H1 (cell line): ENCODE measurements at regions not wholly inside any gene's neighbourhood (a gene's known extent, or its start where the extent isn't known, plus 50 kb on each side); places are given as distances from the start of the nearest gene placed in this dataset.
A peak's percentile ranks its signal among the peaks of the same experiment; 100 is the strongest.

Experiments
- CTCF ChIA-PET: fragments of 300-600 bp; sonication (Branson Sonifier 250); formaldehyde crosslinking; loops from one replicate; lab custom pipeline; 2021; ENCODE audit not compliant: partially characterized antibody; lab: Charles Lee
- POLR2A ChIA-PET: fragments of 300-600 bp; sonication (Branson Sonifier 250); formaldehyde crosslinking; loops from one replicate; lab custom pipeline; 2021; ENCODE audit warnings: inconsistent platforms; ENCODE audit not compliant: partially characterized antibody; lab: Charles Lee
- DNase-seq, 2 experiments: peaks; one replicate each; pipeline versions ENCODE4 v3.0.0 to v3.0.0-alpha.2; 2010 to 2022; ENCODE audit warnings: low spot score in 2 of 2, low read depth in 1 of 2, mixed read lengths in 1 of 2
- FAIRE-seq: peaks from 2 replicates; lab custom pipeline; 2011; peaks lifted over from hg19 to GRCh38; lab: Jason Lieb, UNC
- H2AFZ ChIP-seq: 2 replicates; pipeline ENCODE4 v1.8.1; 2012; ENCODE audit warnings: low read length, inconsistent platforms
- H2AK5ac ChIP-seq: 2 replicates; pipeline ENCODE4 v1.6.1; 2013; ENCODE audit warnings: low read depth, low read length
- H2BK120ac ChIP-seq: replicated peaks from 2 replicates; pipeline ENCODE3; 2013; ENCODE audit warnings: low read depth, low read length, inconsistent platforms
- H2BK12ac ChIP-seq: 2 replicates; pipeline ENCODE4 v1.6.1; 2013; ENCODE audit warnings: low read depth, low read length
- H2BK15ac ChIP-seq: 2 replicates; pipeline ENCODE4 v1.6.1; 2013; ENCODE audit warnings: low read length
- H2BK20ac ChIP-seq: 2 replicates; pipeline ENCODE4 v1.6.1; 2013; ENCODE audit warnings: low read length
- H2BK5ac ChIP-seq: 2 replicates; pipeline ENCODE4 v1.6.1; 2013; ENCODE audit warnings: low read depth, low read length
- H3K14ac ChIP-seq: 2 replicates; pipeline ENCODE4 v1.6.1; 2013; ENCODE audit warnings: inconsistent platforms; ENCODE audit not compliant: insufficient read length
- H3K18ac ChIP-seq: 2 replicates; pipeline ENCODE4 v1.6.1; 2013; ENCODE audit warnings: low read length; ENCODE audit errors: extremely low read depth
- H3K23ac ChIP-seq: 2 replicates; pipeline ENCODE4 v1.6.1; 2013; ENCODE audit warnings: inconsistent platforms; ENCODE audit not compliant: insufficient read length
- H3K23me2 ChIP-seq: 2 replicates; pipeline ENCODE4 v1.6.1; 2013; ENCODE audit warnings: low read depth, low read length
- H3K27ac ChIP-seq: 2 replicates; pipeline ENCODE4 v1.6.1; 2011; ENCODE audit warnings: low read depth, low read length, inconsistent platforms
- H3K27me3 ChIP-seq, 4 experiments: replicated peaks in 1 of 4; 1 replicate in 1 of 4; 2 replicates in 3 of 4; pipeline versions ENCODE4 v1.6.1 to v1.8.1; 2011 to 2013; ENCODE audit warnings: low read length in 3 of 4, mild to moderate bottlenecking in 3 of 4, inconsistent platforms in 2 of 4, mixed read lengths in 2 of 4, moderate library complexity in 1 of 4; ENCODE audit not compliant: control insufficient read depth in 3 of 4, insufficient read depth in 3 of 4; ENCODE audit errors: extremely low read depth in 1 of 4
- H3K36me3 ChIP-seq, 4 experiments: 2 replicates each; pipeline versions ENCODE4 v1.6.1 to v1.8.1; 2011 to 2013; ENCODE audit warnings: mild to moderate bottlenecking in 4 of 4, low read length in 3 of 4, moderate library complexity in 2 of 4, control low read depth in 1 of 4, inconsistent platforms in 1 of 4; ENCODE audit not compliant: insufficient read depth in 4 of 4, control insufficient read depth in 2 of 4
- H3K4ac ChIP-seq: replicated peaks from 2 replicates; pipeline ENCODE3; 2013; ENCODE audit warnings: low read length, low read depth, mixed read lengths, inconsistent platforms; ENCODE audit not compliant: insufficient read length
- H3K4me1 ChIP-seq, 4 experiments: replicated peaks in 1 of 4; 1 replicate in 1 of 4; 2 replicates in 3 of 4; pipeline versions ENCODE4 v1.6.1 to v1.8.1; 2011 to 2013; ENCODE audit warnings: low read length in 3 of 4, inconsistent platforms in 2 of 4, mixed read lengths in 1 of 4; ENCODE audit not compliant: insufficient read depth in 4 of 4, control insufficient read depth in 3 of 4
- H3K4me2 ChIP-seq, 2 experiments: 2 replicates each; pipeline versions ENCODE4 v1.6.1 to v1.8.1; 2011 to 2013; ENCODE audit warnings: low read depth in 2 of 2, low read length in 2 of 2, control low read depth in 1 of 2, inconsistent platforms in 1 of 2, mild to moderate bottlenecking in 1 of 2; ENCODE audit not compliant: insufficient read depth in 1 of 2
- H3K4me3 ChIP-seq, 4 experiments: fragments of 200-600, 300-600 bp in 1 of 4; sonication (generic), shearing (Covaris generic), sonication (Bioruptor Twin) in 1 of 4; 2 replicates each; pipeline versions ENCODE4 v1.5.1 to v1.8.1; 2011 to 2016; ENCODE audit warnings: low read length in 4 of 4, low read depth in 3 of 4, control low read depth in 2 of 4, inconsistent platforms in 2 of 4, mild to moderate bottlenecking in 2 of 4, mixed read lengths in 1 of 4, moderate library complexity in 1 of 4; ENCODE audit not compliant: insufficient read depth in 2 of 4; ENCODE audit errors: extremely low read depth in 1 of 4
- H3K56ac ChIP-seq: replicated peaks from 2 replicates; pipeline ENCODE3; 2013; ENCODE audit warnings: low read depth, mild to moderate bottlenecking, mixed read lengths, low read length, inconsistent platforms; ENCODE audit not compliant: insufficient read length
- H3K79me1 ChIP-seq: 2 replicates; pipeline ENCODE4 v1.6.1; 2013; ENCODE audit warnings: low read depth, low read length, control low read depth
- H3K79me2 ChIP-seq, 2 experiments: 2 replicates each; pipeline versions ENCODE4 v1.6.1 to v1.8.1; 2012 to 2013; ENCODE audit warnings: low read length in 2 of 2, mild to moderate bottlenecking in 2 of 2, inconsistent platforms in 1 of 2; ENCODE audit not compliant: insufficient read depth in 2 of 2, control insufficient read depth in 1 of 2
- H3K9ac ChIP-seq, 4 experiments: replicated peaks in 1 of 4; 1 replicate in 1 of 4; 2 replicates in 3 of 4; pipeline versions ENCODE4 v1.6.1 to v1.8.1; 2011 to 2013; ENCODE audit warnings: low read depth in 3 of 4, low read length in 3 of 4, control low read depth in 2 of 4, mild to moderate bottlenecking in 2 of 4, moderate library complexity in 2 of 4, inconsistent platforms in 1 of 4; ENCODE audit errors: extremely low read depth in 1 of 4
- H3K9me3 ChIP-seq, 2 experiments: 2 replicates each; pipeline versions ENCODE4 v1.6.1 to v1.8.1; 2012 to 2013; ENCODE audit warnings: mild to moderate bottlenecking in 2 of 2, moderate library complexity in 2 of 2, control low read depth in 1 of 2, inconsistent platforms in 1 of 2, low read depth in 1 of 2, low read length in 1 of 2, mixed read lengths in 1 of 2; ENCODE audit not compliant: insufficient read depth in 2 of 2
- H4K20me1 ChIP-seq, 2 experiments: replicated peaks in 1 of 2; 2 replicates each; pipeline versions ENCODE3 to v1.8.1; 2011 to 2013; ENCODE audit warnings: inconsistent platforms in 2 of 2, low read length in 2 of 2, mild to moderate bottlenecking in 1 of 2; ENCODE audit not compliant: insufficient read depth in 2 of 2, control insufficient read depth in 1 of 2
- H4K5ac ChIP-seq: 2 replicates; pipeline ENCODE4 v1.6.1; 2013; ENCODE audit warnings: low read length, low read depth, mixed read lengths, inconsistent platforms; ENCODE audit not compliant: insufficient read length
- H4K8ac ChIP-seq: 2 replicates; pipeline ENCODE4 v1.8.0; 2013; ENCODE audit warnings: mild to moderate bottlenecking, moderate library complexity, low read length, inconsistent platforms; ENCODE audit not compliant: insufficient read depth; ENCODE audit errors: extremely low read depth
- H4K91ac ChIP-seq: replicated peaks from 2 replicates; pipeline ENCODE3; 2013; ENCODE audit warnings: low read length, mixed read lengths, inconsistent platforms; ENCODE audit not compliant: insufficient read length
- ASH2L ChIP-seq: fragments of 200-600, 300-600 bp; sonication (generic); IDR thresholded peaks from one replicate; pipeline ENCODE4 v1.7.1; 2017; ENCODE audit warnings: low read length
- CTBP2 ChIP-seq: IDR thresholded peaks from 2 replicates; pipeline ENCODE4 v1.7.0; 2011; ENCODE audit warnings: borderline replicate concordance, mild to moderate bottlenecking, moderate library complexity, mixed read lengths, low read length; ENCODE audit not compliant: insufficient read depth, insufficient read length
- CTCF ChIP-seq, 3 experiments: IDR thresholded peaks; 1 replicate in 2 of 3; 2 replicates in 1 of 3; pipeline versions ENCODE4 v1.5.1 to v1.6.1; 2011; ENCODE audit warnings: low read length in 3 of 3, mild to moderate bottlenecking in 3 of 3, inconsistent platforms in 2 of 3, low read depth in 1 of 3, moderate library complexity in 1 of 3; ENCODE audit not compliant: insufficient read depth in 1 of 3; ENCODE audit errors: control extremely low read depth in 1 of 3
- KDM4A ChIP-seq: IDR thresholded peaks from one replicate; pipeline ENCODE4 v1.7.1; 2012; ENCODE audit warnings: low read depth, mild to moderate bottlenecking, moderate library complexity, low read length, inconsistent platforms; ENCODE audit not compliant: severe bottlenecking
- NANOG ChIP-seq: IDR thresholded peaks from 2 replicates; pipeline ENCODE4 v1.6.1; 2011; ENCODE audit warnings: low read length, low read depth, mild to moderate bottlenecking, inconsistent platforms; ENCODE audit not compliant: insufficient read depth, poor library complexity, severe bottlenecking
- SAP30 ChIP-seq: fragments of 300-600 bp; sonication (generic); IDR thresholded peaks from 2 replicates; pipeline ENCODE4 v1.7.1; 2012; ENCODE audit warnings: low read length, moderate library complexity, mild to moderate bottlenecking, inconsistent platforms; ENCODE audit not compliant: insufficient read depth, insufficient replicate concordance
- SP1 ChIP-seq: IDR thresholded peaks from 2 replicates; pipeline ENCODE4 v1.6.1; 2011; ENCODE audit warnings: low read depth, low read length
- SUZ12 ChIP-seq: fragments of 200-600 bp; sonication (generic); IDR thresholded peaks from 2 replicates; pipeline ENCODE4 v1.6.1; 2012; ENCODE audit warnings: mild to moderate bottlenecking, inconsistent platforms, low read length, moderate library complexity, mixed read lengths
- TAF1 ChIP-seq: IDR thresholded peaks from 2 replicates; pipeline ENCODE4 v1.6.1; 2011; ENCODE audit warnings: mild to moderate bottlenecking, low read depth, low read length
- WGBS, 2 experiments: shearing (Covaris generic) in 1 of 2; methylation state at CpG; one replicate each; pipeline versions ENCODE4 v1.1.6 to v1.1.7; 2013 to 2015; ENCODE audit warnings: low lambda C conversion rate in 2 of 2, mixed read lengths in 2 of 2, inconsistent platforms in 1 of 2, low coverage in 1 of 2, missing lambda C conversion rate in 1 of 2; ENCODE audit not compliant: insufficient replicate concordance in 2 of 2, insufficient coverage in 1 of 2, insufficient read length in 1 of 2; ENCODE audit errors: extremely low coverage in 1 of 2, missing lambda C conversion rate in 1 of 2; 5-methylcytosine and 5-hydroxymethylcytosine counted together

- Histone ChIP-seq H2AK5ac (no peak overlapping the region), H3K56ac (peak overlapping the region; percentile 63), H3K23ac (no peak overlapping the region), H3K14ac (no peak overlapping the region), H3K79me1 (no peaks in the 10 kb centered on the region), H3K36me3 (no peaks in the 10 kb centered on the region), H2BK20ac (peak overlapping the region; percentile 8; the same call in 1 of the 2 replicates), H4K8ac (no peak overlapping the region), H3K79me2 (no peaks in the 10 kb centered on the region), H2AFZ (no peak overlapping the region), H4K91ac (no peak overlapping the region), H4K20me1 (no peaks in the 10 kb centered on the region), H3K4me2 (no peak overlapping the region), H3K4ac (no peak overlapping the region), H2BK12ac (no peak overlapping the region; the same call in 1 of the 2 replicates), H4K5ac (no peak overlapping the region), H3K4me3 (no peak overlapping the region), H3K9ac (no peak overlapping the region), H2BK15ac (no peak overlapping the region), H3K18ac (0 out of 2 replicates have a peak overlapping the region, but pooled peaks have one; percentile 28), H3K9me3 (0 out of 4 replicates have a peak, but pooled peaks cover 0 to 4% of the 10 kb centered on the region in 2 experiments), H3K27me3 (no peaks in the 10 kb centered on the region), H3K23me2 (no peaks in the 10 kb centered on the region), H2BK120ac (no peak overlapping the region), H3K4me1 (peaks cover 0 to 8% (median 2%) of the 10 kb centered on the region in 4 experiments; a peak in 2 of 7 replicates), H2BK5ac (peak overlapping the region; percentile 50; the same call in 1 of the 2 replicates), H3K27ac (no peak overlapping the region)
- DNase-seq (no peak), FAIRE-seq (no peak)
- WGBS, 2 experiments: 81% methylated on average over 3 of the region's 3 CpGs; no CpG with 5 or more reads in 1 of the 2 experiments
- ChIA-PET POLR2A (interaction anchor here (1.1 kb wide), 1 partner anchor 25 kb away, joined by 3 read pairs; no protein-coding TSS in a partner anchor), CTCF (interaction anchor here (1.0 kb wide), 1 partner anchor 81 kb away, joined by 3 read pairs; no protein-coding TSS in a partner anchor)
- TF ChIP-seq KDM4A (no peak), SP1 (no peak), NANOG (no peak), TAF1 (no peak), ASH2L (no peak), CTCF (IDR thresholded peaks at IDR 0.05; ENCODE audit: control extremely low read depth in 1 of 3, insufficient read depth in 1 of 3, low read depth in 1 of 3, low read length in 3 of 3) (no peak), CTBP2 (no peak), SAP30 (no peak), SUZ12 (no peak)
Measured at GRCh38 chr11:103633819-103634590, 402.4 kb upstream of the DDI1 start.
